Nucleus accumbens (tissue), 56 donors: ENCODE measurements at regions not wholly inside any gene's neighbourhood (a gene's known extent, or its start where the extent isn't known, plus 50 kb on each side); places are given as distances from the start of the nearest gene placed in this dataset.

Source experiments
- DNase-seq, 56 donors: peaks; one replicate each; lab custom pipeline; 2025; lab: John Stamatoyannopoulos, UW

GRCh38 chr4:147303174-147303872 is 177.6 kb upstream of the EDNRA start:
- DNase-seq, result no peak

GRCh38 chr4:147303873-147304229 is 177.0 kb upstream of the EDNRA start:
- no peak for DNase-seq

DNA sequence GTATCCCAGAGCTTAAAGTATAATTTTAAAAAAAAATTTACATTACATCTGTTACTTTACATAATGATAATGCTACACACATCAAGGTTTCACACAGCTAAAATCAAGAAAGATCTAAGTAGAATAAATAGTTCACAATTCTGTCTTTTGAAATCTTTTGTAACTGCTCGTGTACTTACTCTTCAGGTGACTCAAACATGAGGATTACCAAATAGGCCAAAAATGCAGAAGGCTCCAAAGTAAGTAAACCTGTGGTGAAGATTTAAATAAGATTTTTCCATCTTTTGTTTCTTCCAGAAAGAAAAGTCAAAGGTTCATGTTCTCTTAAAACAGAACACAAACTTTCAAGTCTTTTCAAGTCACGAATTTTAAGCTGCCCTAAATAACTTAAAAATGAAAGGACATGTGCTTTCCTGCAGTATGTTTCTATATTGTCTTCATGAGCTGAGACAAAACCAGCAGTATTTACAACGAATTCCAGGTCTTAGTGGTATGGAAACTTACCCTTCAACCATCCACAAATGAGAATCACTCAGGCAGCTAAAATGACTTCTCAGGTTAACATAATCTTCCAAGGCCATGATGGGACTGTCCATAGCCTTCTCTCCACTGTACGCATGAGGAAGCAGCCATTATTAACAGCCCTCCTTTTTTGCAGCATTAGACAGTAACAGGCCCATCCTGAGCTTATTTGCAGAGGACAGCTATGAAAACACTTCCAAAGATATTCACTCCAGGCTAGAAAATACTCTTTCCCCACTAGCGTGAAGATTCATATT is 172.8 kb upstream of the EDNRA start:
- DNase-seq, result no peak

DNA sequence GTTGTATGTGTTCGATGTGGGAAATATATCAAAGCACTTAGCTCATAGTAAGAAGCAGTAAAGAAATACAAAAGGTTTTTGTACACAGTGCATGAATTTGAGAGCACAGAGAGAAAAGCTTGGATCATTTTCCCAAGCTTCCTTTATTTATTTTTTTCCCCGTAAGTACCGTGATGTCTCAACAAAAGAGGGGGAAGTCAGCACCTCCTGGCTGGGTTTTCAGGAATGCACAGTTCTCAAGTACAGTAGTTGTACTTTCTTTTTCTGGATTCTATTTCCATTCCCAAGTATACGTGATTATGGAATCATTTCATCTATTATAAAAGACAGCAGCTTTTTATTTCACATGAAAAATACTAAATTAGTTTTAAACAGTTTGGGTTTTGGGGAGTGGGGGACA is 171.5 kb upstream of the EDNRA start:
- no peak for DNase-seq

- no peak for DNase-seq
Measured at GRCh38 chr4:147310312-147310711, 170.6 kb upstream of the EDNRA start.

GRCh38 chr4:147311956-147312355 is 168.9 kb upstream of the EDNRA start:
- no peak for DNase-seq

GRCh38 chr4:147312376-147313046 is 168.4 kb upstream of the EDNRA start:
- DNase-seq, result no peak

DNA sequence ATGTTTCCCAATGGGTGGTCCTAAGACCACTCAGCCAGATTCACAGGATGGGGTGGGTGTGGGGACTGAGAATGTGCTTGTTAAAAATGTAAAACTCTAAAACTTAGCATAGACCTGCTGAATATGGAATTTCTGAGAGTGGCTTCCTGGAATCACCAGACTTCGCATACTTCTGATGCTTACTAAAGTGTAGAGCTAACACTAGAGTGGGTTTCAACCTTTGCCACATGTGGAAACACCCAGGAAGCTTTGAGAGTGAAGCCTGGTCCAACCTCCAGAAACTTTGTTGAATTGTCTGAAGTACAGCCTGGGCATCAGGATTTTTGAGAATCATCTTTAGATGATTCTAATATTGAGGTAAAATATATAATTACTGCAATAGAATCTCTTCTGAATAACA is 167.8 kb upstream of the EDNRA start:
- DNase-seq, result no peak

DNA sequence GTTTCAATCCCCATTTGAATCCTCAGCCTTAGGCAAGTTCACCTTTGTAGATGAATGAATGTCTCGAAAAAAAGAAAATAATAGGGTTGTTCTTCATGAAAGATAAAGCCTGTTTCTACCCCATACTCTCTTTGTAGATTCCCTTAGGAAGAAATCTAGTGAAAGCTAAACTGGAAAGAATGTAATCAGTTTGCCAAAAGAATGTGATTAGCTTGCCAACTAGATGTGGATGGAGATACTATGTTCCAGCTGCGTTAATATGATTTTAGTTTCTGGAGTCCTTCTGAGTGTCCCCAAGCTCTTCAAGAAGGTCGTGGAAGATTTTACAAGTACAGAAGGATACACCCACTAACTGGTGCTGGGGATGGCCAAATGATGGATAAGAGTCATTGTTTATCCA is 162.3 kb upstream of the EDNRA start:
- no peak for DNase-seq

DNA sequence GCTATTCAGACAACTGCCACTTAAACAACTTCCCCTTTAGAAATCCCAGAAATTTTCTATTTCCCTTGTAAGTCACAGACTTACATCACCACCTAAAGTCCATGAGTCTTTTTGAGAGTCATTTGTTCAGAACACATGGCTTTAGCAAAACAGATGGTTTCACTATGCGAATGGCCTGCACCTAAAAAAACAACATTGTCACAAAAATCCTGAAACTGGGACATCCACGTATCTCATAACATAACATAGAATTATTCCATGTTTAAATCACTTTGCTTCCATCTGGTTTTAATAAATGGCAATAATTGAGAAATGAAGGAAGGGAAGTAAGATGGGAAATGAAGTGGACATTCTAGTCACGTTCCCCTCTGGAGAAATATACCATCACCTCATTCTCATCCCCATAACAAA is 155.3 kb upstream of the EDNRA start:
- DNase-seq, result no peak

DNA sequence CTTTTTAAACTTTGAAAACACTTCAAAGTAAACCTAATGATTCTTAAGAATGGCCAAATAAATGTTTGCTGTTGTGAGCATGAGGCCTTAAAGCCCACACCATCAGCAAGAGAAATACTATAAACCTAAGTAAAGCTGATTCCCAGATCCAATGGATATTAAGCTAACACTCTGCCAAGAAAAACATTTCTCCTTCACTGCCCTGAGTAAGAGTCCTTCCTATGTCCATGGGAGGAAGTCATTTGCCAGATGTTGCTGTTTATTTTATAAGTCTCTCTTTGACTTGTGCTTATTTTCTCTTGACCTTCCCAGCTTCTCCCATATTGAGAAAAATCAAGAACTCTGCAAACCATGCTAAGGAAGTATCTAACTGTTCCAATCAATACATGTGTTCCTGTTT is 154.3 kb upstream of the EDNRA start:
- DNase-seq, result no peak

- DNase-seq, result no peak
Measured at GRCh38 chr4:147327322-147327721, 153.6 kb upstream of the EDNRA start.

DNA sequence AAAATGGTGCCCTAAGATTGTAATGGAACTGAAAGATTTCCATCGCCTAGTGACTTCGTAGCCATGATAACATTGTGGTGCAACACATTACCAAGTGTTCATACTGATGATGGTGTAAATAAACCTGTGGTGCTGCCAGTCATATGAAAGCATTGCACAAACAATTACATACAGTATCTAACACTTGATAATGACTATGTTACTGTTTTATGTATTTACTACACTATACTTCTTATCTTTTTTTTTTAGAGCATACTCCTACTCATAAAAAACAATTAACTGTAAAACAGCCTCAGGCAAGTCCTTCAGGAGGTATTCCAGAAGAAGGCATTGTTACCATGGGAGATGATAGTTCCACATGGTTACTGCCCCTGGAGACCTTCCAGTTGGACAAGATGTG is 152.7 kb upstream of the EDNRA start:
- no peak for DNase-seq

- no peak for DNase-seq
Measured at GRCh38 chr4:147328756-147329446, 152.0 kb upstream of the EDNRA start.

DNA sequence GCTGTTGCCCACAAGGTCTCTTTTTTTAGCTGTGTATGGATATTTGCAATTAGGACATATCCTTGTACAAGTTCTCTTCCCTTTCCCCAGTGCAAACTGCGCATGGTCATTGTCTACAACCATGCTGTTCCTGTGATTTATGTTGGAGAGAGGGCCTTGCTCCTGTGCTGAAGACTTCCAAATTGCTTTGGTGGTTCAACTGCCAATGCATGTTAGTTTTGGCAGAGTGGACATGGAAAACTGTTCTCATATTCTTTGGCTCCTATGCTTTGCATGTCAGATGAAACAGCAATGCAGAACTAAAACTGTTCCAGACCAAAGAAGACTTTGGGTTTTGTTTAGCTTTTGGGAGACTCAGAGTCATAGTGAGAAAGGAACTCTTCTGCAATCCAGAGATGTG is 148.8 kb upstream of the EDNRA start:
- no peak for DNase-seq

- no peak for DNase-seq
Measured at GRCh38 chr4:147334478-147334877, 146.4 kb upstream of the EDNRA start.

GRCh38 chr4:147335183-147335582 is 145.7 kb upstream of the EDNRA start:
- no peak for DNase-seq

DNA sequence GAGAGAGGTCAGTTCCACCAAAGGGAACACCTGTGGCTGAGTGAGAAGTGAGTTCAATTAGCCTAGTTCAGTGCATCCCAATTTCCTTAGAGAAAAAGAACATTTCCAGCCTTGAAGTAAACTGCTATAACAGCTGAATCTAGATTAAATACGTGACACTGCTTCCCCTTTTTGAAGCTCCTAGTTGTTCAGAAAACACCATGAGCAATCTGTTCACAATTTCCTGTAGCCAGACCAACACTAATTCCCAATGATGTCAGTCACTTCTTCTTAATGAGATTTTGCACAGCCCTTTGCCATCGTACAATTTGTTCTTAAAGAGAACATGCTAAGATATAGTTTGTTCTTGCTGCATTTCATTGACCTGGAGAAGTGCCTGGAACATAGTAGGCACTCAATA is 144.6 kb upstream of the EDNRA start:
- no peak for DNase-seq

DNA sequence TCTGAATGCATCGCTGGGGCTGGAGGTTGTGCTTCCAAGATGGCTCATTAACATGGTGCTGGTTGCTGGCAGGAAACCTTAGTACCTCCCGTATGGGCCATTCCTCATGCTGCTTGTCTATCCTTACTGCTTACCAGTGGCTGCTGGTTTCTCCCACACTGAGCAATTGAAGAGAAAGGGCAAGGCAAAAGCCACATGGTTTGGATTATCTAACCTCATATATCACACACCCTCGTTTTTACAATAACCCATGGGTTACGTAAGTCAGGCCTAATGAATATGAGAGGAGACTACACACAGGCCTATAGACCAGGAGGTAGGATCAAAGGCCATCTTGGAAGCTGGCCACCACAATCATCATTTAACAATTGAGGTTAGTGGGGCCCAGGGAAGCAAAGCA is 141.8 kb upstream of the EDNRA start:
- DNase-seq, result no peak

DNA sequence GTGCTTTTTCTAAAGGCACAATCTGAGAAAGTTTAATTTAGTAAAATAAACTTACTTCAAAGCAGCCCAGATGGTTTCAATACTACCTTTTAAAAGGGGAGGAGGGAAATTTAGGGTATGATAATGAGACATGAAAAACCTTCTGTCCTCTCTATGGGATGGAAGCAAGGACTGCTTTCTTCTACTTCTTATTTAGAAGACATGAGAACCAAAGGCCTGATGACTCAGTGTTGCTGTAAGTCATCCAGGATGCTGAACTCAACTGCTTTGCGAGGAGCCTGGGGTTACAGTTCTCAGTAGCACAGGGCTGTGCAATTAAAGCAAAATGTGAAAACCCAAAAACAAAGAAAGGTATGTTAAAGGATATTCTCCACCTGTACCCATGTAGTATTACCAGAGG is 140.8 kb upstream of the EDNRA start:
- no peak for DNase-seq

GRCh38 chr4:147340591-147341120 is 140.2 kb upstream of the EDNRA start:
- DNase-seq, result no peak
